ENCODE measurements at regions not wholly inside any gene's neighbourhood (a gene's known extent, or its start where the extent isn't known, plus 50 kb on each side); places are given as distances from the start of the nearest gene placed in this dataset.

- in situ Hi-C loops (cut with MboI) (no loop called here), intact Hi-C loops (cut with micrococcal nuclease; ENCODE audit: unreplicated experiment) (no loop called here)
- Histone ChIP-seq H3K4me3 (no peak overlapping the region), H3K4me1 (ENCODE audit: control insufficient read depth, insufficient read depth, low read length) (no peaks in the 10 kb centered on the region), H2AFZ (ENCODE audit: control insufficient read depth, low read depth, low read length) (no peak overlapping the region), H3K27me3 (replicated peaks in 1 of 2; ENCODE audit: control insufficient read depth in 2 of 2, insufficient read depth in 2 of 2, low read length in 1 of 2) (no peaks in the 10 kb centered on the region), H3K9me3 (replicated peaks; ENCODE audit: control insufficient read depth, insufficient read depth, low read length) (no peaks in the 10 kb centered on the region), H3K79me2 (ENCODE audit: control insufficient read depth, insufficient read depth, low read length) (no peaks in the 10 kb centered on the region), H3K9ac (ENCODE audit: control insufficient read depth, insufficient read depth, low read length) (no peak overlapping the region), H3K4me2 (ENCODE audit: control insufficient read depth, insufficient read depth) (no peak overlapping the region), H4K20me1 (ENCODE audit: control insufficient read depth, insufficient read depth) (no peaks in the 10 kb centered on the region), H3K27ac (ENCODE audit: control insufficient read depth, insufficient read depth) (no peak overlapping the region), H3K36me3 (ENCODE audit: control insufficient read depth in 2 of 2, insufficient read depth in 2 of 2, low read length in 1 of 2) (no peaks in the 10 kb centered on the region)
- POLR2A ChIA-PET, result no interaction called here
- SMC1A ChIA-PET (ENCODE audit: uncharacterized antibody, unreplicated experiment), result interaction anchor here (0.9 kb wide), 1 partner anchor 536 kb away, joined by 3 read pairs; no protein-coding TSS in a partner anchor
- CTCF ChIA-PET, result interaction anchor here (1.2 kb wide), 1 partner anchor 11 kb away, joined by 4 read pairs; no protein-coding TSS in a partner anchor
- FAIRE-seq (no peak), DNase-seq (ENCODE audit: low read depth, low spot score) (no peak), ATAC-seq (no peak)
- RAD21 ChIA-PET (ENCODE audit: unreplicated experiment), result no interaction called here
- BruUV-seq (replicated peaks), result no TSS peak
- no peak for TF ChIP-seq SP1 (IDR thresholded peaks at IDR 0.05; ENCODE audit: low read depth, low read length)
- TF ChIP-seq MTA2 (IDR thresholded peaks at IDR 0.05; ENCODE audit: low read depth), result no peak
- no peak for TF ChIP-seq STAT3 (IDR thresholded peaks at IDR 0.05; ENCODE audit: low read depth, low read length)
- no peak for TF ChIP-seq ATF7 (IDR thresholded peaks at IDR 0.05; ENCODE audit: low read depth)
- TF ChIP-seq IKZF1 (conservative IDR thresholded peaks at IDR 0.05), result no peak
- TF ChIP-seq HDAC2 (IDR thresholded peaks at IDR 0.05), result no peak
- no peak for TF ChIP-seq PML (IDR thresholded peaks at IDR 0.05; ENCODE audit: low read length)
- no peak for TF ChIP-seq PKNOX1 (IDR thresholded peaks at IDR 0.05)
- no peak for TF ChIP-seq ZNF384 (IDR thresholded peaks at IDR 0.05; ENCODE audit: borderline replicate concordance, low read depth, low read length)
- TF ChIP-seq FOXK2 (IDR thresholded peaks at IDR 0.05), result no peak
- no peak for TF ChIP-seq TBL1XR1 (IDR thresholded peaks at IDR 0.05; ENCODE audit: low read depth, low read length)
- no peak for TF ChIP-seq BACH1 (IDR thresholded peaks at IDR 0.05; ENCODE audit: borderline replicate concordance)
- TF ChIP-seq CUX1 (IDR thresholded peaks at IDR 0.05; ENCODE audit: insufficient replicate concordance, low read depth, low read length), result no peak
- TF ChIP-seq PAX5 (IDR thresholded peaks at IDR 0.05; ENCODE audit: borderline replicate concordance, low read depth, low read length), result no peak
- TF ChIP-seq CREB1 (IDR thresholded peaks at IDR 0.05; ENCODE audit: low read depth), result no peak
- TF ChIP-seq PBX3 (IDR thresholded peaks at IDR 0.05; ENCODE audit: insufficient replicate concordance, low read depth, low read length), result no peak
Observed at GRCh38 chrX:22855693-22856092, 144.1 kb upstream of the DDX53 start.
